DOHH2 (cell line): ENCODE measurements at regions not wholly inside any gene's neighbourhood (a gene's known extent, or its start where the extent isn't known, plus 50 kb on each side); places are given as distances from the start of the nearest gene placed in this dataset.

Experiments
- CTCF ChIP-seq: fragments of 200-600 bp; sonication (generic); IDR thresholded peaks from one replicate; pipeline ENCODE4 v1.5.1; 2014; ENCODE audit warnings: antibody characterized with exemption, mild to moderate bottlenecking, low read depth, low read length; ENCODE audit not compliant: poor library complexity, severe bottlenecking
- EZH2phosphoT487 ChIP-seq: fragments of 200-600 bp; sonication (generic); IDR thresholded peaks from 2 replicates; pipeline ENCODE4 v1.6.1; 2017; ENCODE audit warnings: borderline replicate concordance, mild to moderate bottlenecking, antibody characterized with exemption, low read length, moderate library complexity, mixed read lengths

GRCh38 chr6:109297406-109298110 is 84.7 kb downstream of the CD164 start:
- no peak for TF ChIP-seq CTCF
- TF ChIP-seq EZH2phosphoT487 = no peak
